GM18873 (cell line): ENCODE measurements at regions not wholly inside any gene's neighbourhood (a gene's known extent, or its start where the extent isn't known, plus 50 kb on each side); places are given as distances from the start of the nearest gene placed in this dataset.
A peak's percentile ranks its signal among the peaks of the same experiment; 100 is the strongest.
"Not testable (repeated sequence)": the region's sequence is repeated elsewhere in the genome, so short reads cannot be mapped to it uniquely, and the experiment has no call there.

ENCODE experiments used
- ATAC-seq: cut with Tn5 transposase; IDR thresholded peaks from one replicate; pipeline ENCODE4 v1.9.1; 2021; ENCODE audit warnings: mild to moderate bottlenecking, moderate library complexity, moderate number of reproducible peaks; ENCODE audit not compliant: unreplicated experiment, low FRiP score

GRCh38 chr4:163680386-163681098 lies 186.1 kb downstream of the TMA16 start:
- no peak for ATAC-seq

GRCh38 chr4:163681208-163681821 lies 186.8 kb downstream of the TMA16 start:
- peak; percentile 81 for ATAC-seq

GRCh38 chr4:163688856-163689255 lies 194.4 kb downstream of the TMA16 start:
- no peak for ATAC-seq

GRCh38 chr4:163693211-163693610 lies 198.7 kb downstream of the TMA16 start:
- ATAC-seq: no peak

- ATAC-seq: no peak
These were observed 199.3 kb downstream of the TMA16 start for GRCh38 chr4:163693776-163694175.

GRCh38 chr4:163694385-163694784 lies 199.9 kb downstream of the TMA16 start:
- ATAC-seq: no peak

- ATAC-seq: no peak
These were observed 202.6 kb downstream of the TMA16 start for GRCh38 chr4:163697121-163697520.

GRCh38 chr4:163700383-163700782 lies 205.9 kb downstream of the TMA16 start:
- ATAC-seq: not testable (repeated sequence)

- ATAC-seq: peak; percentile 91
These were observed 207.4 kb downstream of the TMA16 start for GRCh38 chr4:163701916-163702315.

DNA sequence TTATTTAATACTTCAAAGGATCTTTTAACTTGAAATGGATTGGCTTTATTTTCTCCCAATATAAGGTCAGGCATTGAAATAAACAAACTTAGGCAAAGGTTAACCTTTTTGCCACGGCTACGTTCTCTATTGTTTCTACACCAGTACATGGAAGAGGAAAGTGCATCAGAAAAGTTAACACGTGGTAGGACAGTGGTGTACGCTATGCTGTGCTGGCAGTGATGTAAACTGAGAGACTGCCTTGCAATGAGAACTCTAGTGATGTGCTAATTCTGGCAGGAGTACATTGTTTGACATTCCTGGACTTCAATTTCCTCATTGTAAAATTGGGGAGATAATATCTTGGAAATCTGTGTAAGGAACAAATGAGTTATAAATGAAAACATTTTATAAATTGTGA lies 208.2 kb downstream of the TMA16 start:
- ATAC-seq: no peak

DNA sequence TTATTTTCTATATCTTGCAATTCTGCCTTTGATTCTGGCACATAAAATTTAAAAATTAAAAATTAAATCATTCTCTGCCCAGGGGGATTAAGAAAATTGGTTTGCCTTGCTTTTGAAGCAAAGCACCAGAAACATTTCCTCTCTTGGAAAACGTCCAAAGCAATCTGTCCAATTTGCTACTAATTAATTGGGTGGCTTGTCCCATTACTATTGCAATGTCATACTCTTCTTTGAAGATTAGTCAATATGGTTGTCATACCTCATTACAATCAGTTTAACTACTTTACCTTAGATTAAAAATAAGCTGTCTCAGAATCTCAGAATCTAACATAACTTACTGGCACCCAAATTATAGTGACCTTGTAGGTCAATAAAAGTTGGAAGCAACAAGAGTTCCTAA lies 208.8 kb downstream of the TMA16 start:
- ATAC-seq: no peak

DNA sequence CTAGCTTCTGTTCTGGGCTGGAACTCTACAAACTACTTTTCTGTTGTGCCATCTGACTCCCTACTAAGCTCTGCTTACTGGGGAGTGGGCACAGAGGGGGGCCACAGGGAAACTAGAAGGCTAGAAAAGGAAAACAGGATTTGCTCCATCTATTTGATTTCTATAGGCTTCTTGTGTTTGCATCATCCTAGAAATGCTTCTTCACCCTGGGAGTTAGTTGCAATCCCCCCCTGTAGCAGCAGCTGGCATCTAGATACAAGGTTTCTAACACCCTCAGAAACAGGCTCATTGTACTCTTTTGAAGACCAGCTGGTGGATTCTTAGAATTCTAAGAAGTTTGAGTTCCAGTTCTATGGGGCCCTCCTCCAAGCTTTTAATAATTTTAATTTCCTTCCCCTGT lies 213.4 kb downstream of the TMA16 start:
- ATAC-seq: no peak

DNA sequence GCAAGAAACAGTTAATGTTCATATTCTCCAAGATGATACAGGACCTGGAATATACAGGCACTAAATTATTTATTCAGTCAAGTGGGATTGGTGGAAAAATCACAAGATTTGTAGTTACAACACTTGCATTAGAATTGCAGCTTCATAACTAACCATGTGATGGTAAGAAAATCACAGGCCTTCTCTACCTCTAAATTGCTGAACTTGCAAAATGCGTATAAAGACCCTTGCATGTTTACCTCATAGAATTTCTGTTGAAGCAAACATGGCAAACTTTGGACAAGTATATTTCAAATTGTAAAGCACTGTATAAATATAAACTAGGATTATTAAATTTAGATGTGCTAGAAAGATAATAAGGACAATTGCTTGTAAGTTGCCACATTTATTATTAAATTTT lies 215.1 kb downstream of the TMA16 start:
- ATAC-seq: no peak

- no peak for ATAC-seq
These were observed 215.7 kb downstream of the TMA16 start for GRCh38 chr4:163710158-163710557.

DNA sequence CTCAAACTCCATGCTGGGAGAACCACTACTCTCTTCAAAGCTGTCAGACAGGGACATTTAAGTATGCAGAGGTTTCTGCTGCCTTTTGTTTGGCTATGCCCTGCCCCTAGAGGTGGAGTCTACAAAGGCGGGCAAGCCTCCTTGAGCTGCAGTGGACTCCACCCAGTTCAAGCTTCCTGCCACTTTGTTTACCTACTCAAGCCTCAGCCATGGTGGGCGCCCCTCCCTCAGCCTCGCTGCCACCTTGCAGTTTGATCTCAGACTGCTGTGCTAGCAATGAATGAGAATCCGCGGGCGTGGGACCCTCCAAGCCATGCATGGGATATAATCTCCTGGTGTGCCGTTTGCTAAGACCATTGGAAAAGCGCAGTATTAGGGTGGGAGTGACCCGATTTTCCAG lies 230.0 kb downstream of the TMA16 start:
- not testable (repeated sequence) for ATAC-seq

- ATAC-seq: no peak
These were observed 232.2 kb downstream of the TMA16 start for GRCh38 chr4:163726641-163727040.

- ATAC-seq: no peak
These were observed 236.6 kb downstream of the TMA16 start for GRCh38 chr4:163731071-163731470.

DNA sequence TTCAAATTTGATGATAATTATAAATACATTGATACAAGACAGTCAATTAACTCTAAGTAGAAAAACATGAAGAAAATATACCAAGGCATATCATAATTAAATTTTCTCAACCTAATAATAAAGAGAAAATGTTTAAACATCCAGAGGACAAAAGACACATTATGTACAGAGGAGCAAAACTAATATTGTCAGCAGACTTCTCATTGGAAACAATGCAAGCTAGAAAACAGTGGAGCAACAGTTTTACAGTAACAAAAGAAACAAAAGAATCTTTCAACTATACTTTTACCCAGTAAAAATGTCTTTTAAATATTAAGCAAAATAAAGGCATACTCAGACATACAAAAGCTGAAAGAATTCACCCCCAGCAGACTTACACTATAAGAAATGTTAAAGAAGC lies 238.0 kb downstream of the TMA16 start:
- ATAC-seq: no peak

- no peak for ATAC-seq
These were observed 242.4 kb downstream of the TMA16 start for GRCh38 chr4:163736876-163737275.

GRCh38 chr4:163737846-163738245 lies 243.4 kb downstream of the TMA16 start:
- not testable (repeated sequence) for ATAC-seq

GRCh38 chr4:163738521-163738920 lies 244.0 kb downstream of the TMA16 start:
- ATAC-seq: no peak

GRCh38 chr4:163744861-163745260 lies 250.4 kb downstream of the TMA16 start:
- ATAC-seq: peak; percentile 96
